Activated CD4-positive, alpha-beta T cell treated with anti-CD3 and anti-CD28 coated beads, Interleukin-2, amount 10 ng/mL, durations not matched to agents 7 days and 5 days (primary cell): ENCODE measurements at regions not wholly inside any gene's neighbourhood (a gene's known extent, or its start where the extent isn't known, plus 50 kb on each side); places are given as distances from the start of the nearest gene placed in this dataset.
"Not testable (repeated sequence)": the region's sequence is repeated elsewhere in the genome, so short reads cannot be mapped to it uniquely, and the experiment has no call there.

Experiments used
- CTCF ChIA-PET: fragments of 350-600 bp; sonication (Branson Sonifier 250); formaldehyde crosslinking; loops from one replicate; lab custom pipeline; 2021; ENCODE audit warnings: antibody characterized with exemption; lab: Charles Lee
- POLR2A ChIA-PET: fragments of 350-600 bp; sonication (Branson Sonifier 250); formaldehyde crosslinking; loops from one replicate; lab custom pipeline; 2021; ENCODE audit warnings: antibody characterized with exemption; lab: Charles Lee
- DNase-seq: peaks from one replicate; pipeline ENCODE4 v3.0.0-alpha.2; 2020
- H3K27ac Mint-ChIP-seq: one replicate; pipeline ENCODE4 v1.8.0; 2021; ENCODE audit warnings: mild to moderate bottlenecking, moderate library complexity, mixed read lengths
- H3K27me3 Mint-ChIP-seq: one replicate; pipeline ENCODE4 v1.8.0; 2021; ENCODE audit warnings: mixed read lengths
- H3K36me3 Mint-ChIP-seq: one replicate; pipeline ENCODE4 v1.8.0; 2021; ENCODE audit warnings: low read depth, mixed read lengths
- H3K4me1 Mint-ChIP-seq: one replicate; pipeline ENCODE4 v1.8.0; 2021; ENCODE audit warnings: mixed read lengths
- H3K4me3 Mint-ChIP-seq: one replicate; pipeline ENCODE4 v1.8.0; 2021; ENCODE audit warnings: mild to moderate bottlenecking, moderate library complexity, mixed read lengths
- H3K9me3 Mint-ChIP-seq: one replicate; pipeline ENCODE4 v1.8.0; 2021; ENCODE audit warnings: mixed read lengths

GRCh38 chr4:71201057-71201456 lies 137.8 kb upstream of the SLC4A4 start:
- CTCF ChIA-PET = interaction anchor here (0.6 to 1.1 kb wide), 2 partner anchors 9 to 918 kb away, joined by 3 to 4 read pairs; no protein-coding TSS in a partner anchor
- Mint-ChIP-seq H3K4me3 (no peak overlapping the region), H3K27ac (no peak overlapping the region), H3K27me3 (peaks cover 13% of the 10 kb centered on the region), H3K4me1 (peaks cover 17% of the 10 kb centered on the region), H3K9me3 (no peaks in the 10 kb centered on the region), H3K36me3 (no peaks in the 10 kb centered on the region)
- POLR2A ChIA-PET = interaction anchor here (0.5 kb wide), 1 partner anchor 139 kb away, joined by 3 read pairs; no protein-coding TSS in a partner anchor
- no peak for DNase-seq

- CTCF ChIA-PET = interaction anchor here (1.1 kb wide), 1 partner anchor 19 kb away, joined by 4 read pairs; no protein-coding TSS in a partner anchor
- Mint-ChIP-seq H3K9me3 (no peaks in the 10 kb centered on the region), H3K36me3 (no peaks in the 10 kb centered on the region), H3K27ac (no peak overlapping the region), H3K4me1 (peaks cover 17% of the 10 kb centered on the region), H3K4me3 (no peak overlapping the region), H3K27me3 (peaks cover 11% of the 10 kb centered on the region)
- POLR2A ChIA-PET = no interaction called here
- no peak for DNase-seq
These were observed 136.8 kb upstream of the SLC4A4 start for GRCh38 chr4:71201817-71202576.

GRCh38 chr4:71202705-71203104 lies 136.1 kb upstream of the SLC4A4 start:
- ChIA-PET POLR2A (no interaction called here), CTCF (interaction anchor here (1.1 kb wide), 1 partner anchor 20 kb away, joined by 4 read pairs; no protein-coding TSS in a partner anchor)
- H3K9me3 Mint-ChIP-seq = no peaks in the 10 kb centered on the region
- no peak overlapping the region for H3K27ac Mint-ChIP-seq
- H3K36me3 Mint-ChIP-seq = no peaks in the 10 kb centered on the region
- H3K4me3 Mint-ChIP-seq = no peak overlapping the region
- H3K27me3 Mint-ChIP-seq = peaks cover 11% of the 10 kb centered on the region
- no peak for DNase-seq
- peaks cover 17% of the 10 kb centered on the region for H3K4me1 Mint-ChIP-seq

- H3K4me3 Mint-ChIP-seq = no peak overlapping the region
- H3K36me3 Mint-ChIP-seq = no peaks in the 10 kb centered on the region
- ChIA-PET POLR2A (no interaction called here), CTCF (no interaction called here)
- DNase-seq = no peak
- H3K27me3 Mint-ChIP-seq = peaks cover 14% of the 10 kb centered on the region
- no peaks in the 10 kb centered on the region for H3K9me3 Mint-ChIP-seq
- no peak overlapping the region for H3K27ac Mint-ChIP-seq
- H3K4me1 Mint-ChIP-seq = peaks cover 9% of the 10 kb centered on the region
These were observed 134.8 kb upstream of the SLC4A4 start for GRCh38 chr4:71204056-71204455.

GRCh38 chr4:71206763-71207162 lies 132.1 kb upstream of the SLC4A4 start:
- Mint-ChIP-seq H3K9me3 (no peaks in the 10 kb centered on the region), H3K36me3 (no peaks in the 10 kb centered on the region), H3K27me3 (peaks cover 17% of the 10 kb centered on the region), H3K27ac (no peak overlapping the region), H3K4me3 (no peak overlapping the region), H3K4me1 (no peaks in the 10 kb centered on the region)
- POLR2A ChIA-PET = no interaction called here
- CTCF ChIA-PET = no interaction called here
- DNase-seq = no peak

- H3K27me3 Mint-ChIP-seq = peaks cover 9% of the 10 kb centered on the region
- no peak overlapping the region for H3K4me3 Mint-ChIP-seq
- no peaks in the 10 kb centered on the region for H3K9me3 Mint-ChIP-seq
- no peaks in the 10 kb centered on the region for H3K36me3 Mint-ChIP-seq
- H3K27ac Mint-ChIP-seq = no peak overlapping the region
- CTCF ChIA-PET = no interaction called here
- no peaks in the 10 kb centered on the region for H3K4me1 Mint-ChIP-seq
- DNase-seq = no peak
- POLR2A ChIA-PET = no interaction called here
These were observed 129.7 kb upstream of the SLC4A4 start for GRCh38 chr4:71209161-71209560.

GRCh38 chr4:71210823-71211222 lies 128.0 kb upstream of the SLC4A4 start:
- Mint-ChIP-seq H3K27me3 (peaks cover 7% of the 10 kb centered on the region), H3K27ac (no peak overlapping the region), H3K9me3 (no peaks in the 10 kb centered on the region), H3K4me3 (no peak overlapping the region), H3K36me3 (no peaks in the 10 kb centered on the region), H3K4me1 (no peaks in the 10 kb centered on the region)
- DNase-seq = no peak
- ChIA-PET POLR2A (no interaction called here), CTCF (interaction anchor here (1.1 kb wide), 1 partner anchor 10 kb away, joined by 3 read pairs; no protein-coding TSS in a partner anchor)

- Mint-ChIP-seq H3K4me1 (no peaks in the 10 kb centered on the region), H3K4me3 (no peak overlapping the region)
These were observed 127.1 kb upstream of the SLC4A4 start for GRCh38 chr4:71211748-71212147.

GRCh38 chr4:71212216-71212615 lies 126.6 kb upstream of the SLC4A4 start:
- peaks cover 7% of the 10 kb centered on the region for H3K27me3 Mint-ChIP-seq
- no peak overlapping the region for H3K4me3 Mint-ChIP-seq
- no peaks in the 10 kb centered on the region for H3K36me3 Mint-ChIP-seq
- POLR2A ChIA-PET = no interaction called here
- no peaks in the 10 kb centered on the region for H3K9me3 Mint-ChIP-seq
- CTCF ChIA-PET = no interaction called here
- no peak for DNase-seq
- H3K27ac Mint-ChIP-seq = no peak overlapping the region
- H3K4me1 Mint-ChIP-seq = no peaks in the 10 kb centered on the region

More at GRCh38 chr4:71211748-71212147, 127.1 kb upstream of the SLC4A4 start:
- Mint-ChIP-seq H3K9me3 (no peaks in the 10 kb centered on the region), H3K27me3 (peaks cover 7% of the 10 kb centered on the region), H3K36me3 (no peaks in the 10 kb centered on the region), H3K27ac (no peak overlapping the region)
- POLR2A ChIA-PET = no interaction called here
- no peak for DNase-seq
- CTCF ChIA-PET = no interaction called here

- no peak for DNase-seq
- ChIA-PET POLR2A (no interaction called here), CTCF (interaction anchor here (0.9 kb wide), 1 partner anchor 15 kb away, joined by 4 read pairs; no protein-coding TSS in a partner anchor)
- H3K4me1 Mint-ChIP-seq = no peaks in the 10 kb centered on the region
- no peak overlapping the region for H3K27ac Mint-ChIP-seq
- no peaks in the 10 kb centered on the region for H3K36me3 Mint-ChIP-seq
- H3K27me3 Mint-ChIP-seq = peaks cover 8% of the 10 kb centered on the region
- H3K4me3 Mint-ChIP-seq = no peak overlapping the region
- no peaks in the 10 kb centered on the region for H3K9me3 Mint-ChIP-seq
These were observed 124.2 kb upstream of the SLC4A4 start for GRCh38 chr4:71214578-71214977.

GRCh38 chr4:71216316-71216959 lies 122.4 kb upstream of the SLC4A4 start:
- DNase-seq = no peak
- Mint-ChIP-seq H3K36me3 (no peaks in the 10 kb centered on the region), H3K27me3 (peaks cover 5% of the 10 kb centered on the region), H3K27ac (no peak overlapping the region), H3K9me3 (peaks cover 2% of the 10 kb centered on the region), H3K4me3 (no peak overlapping the region), H3K4me1 (no peaks in the 10 kb centered on the region)
- ChIA-PET CTCF (interaction anchor here (0.6 to 3.3 kb wide), 2 partner anchors 12 to 1085 kb away, joined by 3 to 7 read pairs; no protein-coding TSS in a partner anchor), POLR2A (no interaction called here)

GRCh38 chr4:71217688-71218087 lies 121.1 kb upstream of the SLC4A4 start:
- CTCF ChIA-PET = interaction anchor here (3.3 kb wide), 1 partner anchor 11 kb away, joined by 7 read pairs; no protein-coding TSS in a partner anchor
- Mint-ChIP-seq H3K9me3 (peaks cover 2% of the 10 kb centered on the region), H3K4me3 (no peak overlapping the region), H3K36me3 (no peaks in the 10 kb centered on the region), H3K4me1 (no peaks in the 10 kb centered on the region), H3K27ac (no peak overlapping the region), H3K27me3 (peaks cover 5% of the 10 kb centered on the region)
- DNase-seq = no peak
- POLR2A ChIA-PET = no interaction called here

GRCh38 chr4:71220848-71221247 lies 118.0 kb upstream of the SLC4A4 start:
- H3K4me3 Mint-ChIP-seq, POLR2A ChIA-PET, H3K4me1 Mint-ChIP-seq, CTCF ChIA-PET, H3K36me3 Mint-ChIP-seq, H3K9me3 Mint-ChIP-seq, H3K27me3 Mint-ChIP-seq, DNase-seq, H3K27ac Mint-ChIP-seq: not testable (repeated sequence)
